Thoracic aorta (tissue), 2 donors: ENCODE measurements at regions not wholly inside any gene's neighbourhood (a gene's known extent, or its start where the extent isn't known, plus 50 kb on each side); places are given as distances from the start of the nearest gene placed in this dataset.
A peak's percentile ranks its signal among the peaks of the same experiment; 100 is the strongest.

Experiments used
- ATAC-seq: fragments of 150-250 bp; one replicate; pipeline ENCODE4 v1.8.0; 2017; ENCODE audit warnings: low read depth; ENCODE audit not compliant: insufficient number of reproducible peaks, low FRiP score
- DNase-seq: peaks from one replicate; pipeline ENCODE4 v3.0.0-alpha.2; 2020; ENCODE audit warnings: low spot score
- H3K27ac ChIP-seq, 2 donors: fragments of 200-600 bp; sonication (generic); 1 replicate in 1 of 2; 2 replicates in 1 of 2; pipeline ENCODE4 v1.5.1; 2016; ENCODE audit warnings: mild to moderate bottlenecking in 2 of 2, moderate library complexity in 2 of 2
- H3K27me3 ChIP-seq: fragments of 200-600 bp; sonication (generic); replicated peaks from 2 replicates; pipeline ENCODE4 v1.6.0; 2016; ENCODE audit warnings: mild to moderate bottlenecking; ENCODE audit not compliant: insufficient read depth
- H3K36me3 ChIP-seq: fragments of 200-600 bp; sonication (generic); one replicate; pipeline ENCODE4 v1.5.1; 2016
- H3K4me1 ChIP-seq, 2 donors: fragments of 200-600 bp; sonication (generic); 1 replicate in 1 of 2; 2 replicates in 1 of 2; pipeline versions ENCODE4 v1.5.1 to v1.6.0; 2016; ENCODE audit warnings: low read depth in 2 of 2, mild to moderate bottlenecking in 1 of 2; ENCODE audit not compliant: control insufficient read depth in 1 of 2
- H3K4me3 ChIP-seq: fragments of 200-600 bp; sonication (generic); 2 replicates; pipeline ENCODE4 v1.5.1; 2016; ENCODE audit warnings: mild to moderate bottlenecking
- H3K9me3 ChIP-seq: fragments of 200-600 bp; sonication (generic); 2 replicates; pipeline ENCODE4 v1.5.1; 2016
- TF ChIP-seq, protein P1 (sequence below): fragments of 200-600 bp; sonication (generic); IDR thresholded peaks from one replicate; pipeline ENCODE4 v1.5.1; 2019; ENCODE audit warnings: antibody characterized with exemption

DNA sequence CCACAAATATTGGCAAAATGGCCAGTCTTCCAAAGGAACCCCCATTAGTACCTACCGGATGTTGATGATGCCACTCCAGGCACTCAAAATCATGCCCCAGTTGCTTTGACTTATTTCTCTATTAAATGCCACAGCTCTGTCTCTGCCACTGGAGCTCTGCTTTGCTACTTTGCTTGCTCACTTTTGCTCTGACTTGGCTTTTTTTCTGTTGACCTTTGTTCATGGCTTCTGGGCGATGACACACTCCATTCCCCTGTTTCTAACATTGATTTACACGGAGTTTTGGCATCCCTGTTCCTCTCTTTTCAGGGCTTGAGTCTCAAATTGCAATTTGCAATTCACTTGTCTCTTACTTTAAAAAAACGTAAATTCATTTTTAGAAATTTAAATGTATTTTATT, 217.1 kb upstream of the SPRY2 start:
- no peaks in the 10 kb centered on the region for H3K27me3 ChIP-seq
- TF ChIP-seq, protein P1, sequence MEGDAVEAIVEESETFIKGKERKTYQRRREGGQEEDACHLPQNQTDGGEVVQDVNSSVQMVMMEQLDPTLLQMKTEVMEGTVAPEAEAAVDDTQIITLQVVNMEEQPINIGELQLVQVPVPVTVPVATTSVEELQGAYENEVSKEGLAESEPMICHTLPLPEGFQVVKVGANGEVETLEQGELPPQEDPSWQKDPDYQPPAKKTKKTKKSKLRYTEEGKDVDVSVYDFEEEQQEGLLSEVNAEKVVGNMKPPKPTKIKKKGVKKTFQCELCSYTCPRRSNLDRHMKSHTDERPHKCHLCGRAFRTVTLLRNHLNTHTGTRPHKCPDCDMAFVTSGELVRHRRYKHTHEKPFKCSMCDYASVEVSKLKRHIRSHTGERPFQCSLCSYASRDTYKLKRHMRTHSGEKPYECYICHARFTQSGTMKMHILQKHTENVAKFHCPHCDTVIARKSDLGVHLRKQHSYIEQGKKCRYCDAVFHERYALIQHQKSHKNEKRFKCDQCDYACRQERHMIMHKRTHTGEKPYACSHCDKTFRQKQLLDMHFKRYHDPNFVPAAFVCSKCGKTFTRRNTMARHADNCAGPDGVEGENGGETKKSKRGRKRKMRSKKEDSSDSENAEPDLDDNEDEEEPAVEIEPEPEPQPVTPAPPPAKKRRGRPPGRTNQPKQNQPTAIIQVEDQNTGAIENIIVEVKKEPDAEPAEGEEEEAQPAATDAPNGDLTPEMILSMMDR, result no peak
- no peak overlapping the region for H3K4me3 ChIP-seq
- H3K9me3 ChIP-seq, result no peaks in the 10 kb centered on the region
- no peaks in the 10 kb centered on the region for H3K36me3 ChIP-seq
- ATAC-seq, result no peak
- DNase-seq, result no peak
- peaks cover 0 to 3% of the 10 kb centered on the region in 2 donors for H3K4me1 ChIP-seq
- H3K27ac ChIP-seq, result no peak overlapping the region

DNA sequence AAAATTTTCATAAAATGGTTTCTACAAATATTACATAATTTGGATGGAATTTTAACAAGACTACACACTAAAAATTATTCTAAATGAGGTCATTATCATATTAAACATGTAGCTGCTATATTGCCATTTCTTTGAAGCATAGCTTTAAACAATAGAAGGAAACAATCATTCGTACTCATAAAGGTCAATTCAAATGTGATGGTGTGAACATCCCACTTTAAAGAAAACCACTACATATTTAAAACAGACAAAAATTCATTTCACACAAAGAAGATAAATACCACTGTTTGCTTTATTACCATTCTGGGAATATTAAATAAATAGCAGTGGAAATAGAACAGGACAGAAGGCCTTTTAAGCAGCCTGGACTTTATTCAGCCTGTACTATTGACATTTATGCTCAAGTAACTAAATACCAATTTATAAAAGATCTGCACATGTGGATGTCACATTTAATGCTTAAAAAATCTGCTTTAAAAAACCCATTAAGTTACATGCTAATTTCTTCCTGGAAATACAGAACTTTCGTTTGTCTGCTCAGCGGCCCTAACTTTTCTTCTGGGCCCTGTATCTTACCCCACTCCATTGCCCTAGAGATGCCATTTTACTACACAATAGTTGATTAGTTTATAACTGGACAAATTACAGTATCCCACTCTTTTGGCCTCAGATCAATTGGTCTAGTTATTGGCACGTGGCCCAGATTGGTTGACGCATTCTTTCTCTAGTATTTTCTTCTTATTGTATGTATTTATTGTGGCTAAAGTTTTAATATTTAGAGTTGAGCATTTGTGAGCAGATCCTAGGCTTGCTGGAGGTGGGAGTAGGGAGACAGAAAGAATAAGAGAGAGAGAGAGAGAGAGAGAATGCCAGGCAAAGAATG, 215.1 kb upstream of the SPRY2 start:
- no peaks in the 10 kb centered on the region for H3K27me3 ChIP-seq
- ATAC-seq, result no peak
- H3K4me3 ChIP-seq, result no peak overlapping the region
- H3K36me3 ChIP-seq, result no peaks in the 10 kb centered on the region
- no peak overlapping the region for H3K27ac ChIP-seq
- H3K4me1 ChIP-seq, result peaks cover 11 to 12% of the 10 kb centered on the region in 2 donors
- TF ChIP-seq, protein P1, result no peak
- DNase-seq, result no peak
- no peaks in the 10 kb centered on the region for H3K9me3 ChIP-seq

DNA sequence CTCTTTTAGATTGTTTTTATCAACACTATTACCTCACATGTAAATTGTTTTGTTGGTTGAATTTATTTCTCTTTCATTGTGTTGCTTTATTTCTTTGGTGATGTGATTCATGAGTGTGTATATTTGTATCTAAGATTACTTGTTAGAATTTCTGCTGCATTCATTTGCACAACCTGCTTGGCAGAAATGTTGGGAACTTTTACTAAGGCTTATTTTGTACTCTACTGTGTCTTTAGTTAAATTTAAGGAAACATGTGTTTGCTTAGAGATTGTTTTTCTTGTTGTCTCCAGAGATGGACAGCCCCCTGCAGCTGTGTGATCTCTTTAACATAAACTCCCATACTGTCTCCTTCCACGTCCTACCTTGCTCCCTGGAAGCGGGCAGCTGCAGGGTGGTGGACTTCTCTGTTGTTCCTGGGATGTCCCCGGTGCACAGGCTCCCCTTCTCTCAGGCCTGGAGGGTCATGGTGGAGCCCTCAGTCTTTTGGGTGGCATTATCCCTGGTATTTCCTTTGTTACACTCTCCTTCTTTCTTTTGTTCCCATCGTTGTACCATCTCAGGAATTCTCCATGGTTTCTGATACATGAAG, 212.0 kb upstream of the SPRY2 start:
- no peaks in the 10 kb centered on the region for H3K27me3 ChIP-seq
- TF ChIP-seq, protein P1, result no peak
- no peaks in the 10 kb centered on the region for H3K36me3 ChIP-seq
- H3K4me1 ChIP-seq, result peaks cover 16 to 18% of the 10 kb centered on the region in 2 donors
- no peak overlapping the region for H3K27ac ChIP-seq
- no peak for DNase-seq
- no peak for ATAC-seq
- no peak overlapping the region for H3K4me3 ChIP-seq
- no peaks in the 10 kb centered on the region for H3K9me3 ChIP-seq

DNA sequence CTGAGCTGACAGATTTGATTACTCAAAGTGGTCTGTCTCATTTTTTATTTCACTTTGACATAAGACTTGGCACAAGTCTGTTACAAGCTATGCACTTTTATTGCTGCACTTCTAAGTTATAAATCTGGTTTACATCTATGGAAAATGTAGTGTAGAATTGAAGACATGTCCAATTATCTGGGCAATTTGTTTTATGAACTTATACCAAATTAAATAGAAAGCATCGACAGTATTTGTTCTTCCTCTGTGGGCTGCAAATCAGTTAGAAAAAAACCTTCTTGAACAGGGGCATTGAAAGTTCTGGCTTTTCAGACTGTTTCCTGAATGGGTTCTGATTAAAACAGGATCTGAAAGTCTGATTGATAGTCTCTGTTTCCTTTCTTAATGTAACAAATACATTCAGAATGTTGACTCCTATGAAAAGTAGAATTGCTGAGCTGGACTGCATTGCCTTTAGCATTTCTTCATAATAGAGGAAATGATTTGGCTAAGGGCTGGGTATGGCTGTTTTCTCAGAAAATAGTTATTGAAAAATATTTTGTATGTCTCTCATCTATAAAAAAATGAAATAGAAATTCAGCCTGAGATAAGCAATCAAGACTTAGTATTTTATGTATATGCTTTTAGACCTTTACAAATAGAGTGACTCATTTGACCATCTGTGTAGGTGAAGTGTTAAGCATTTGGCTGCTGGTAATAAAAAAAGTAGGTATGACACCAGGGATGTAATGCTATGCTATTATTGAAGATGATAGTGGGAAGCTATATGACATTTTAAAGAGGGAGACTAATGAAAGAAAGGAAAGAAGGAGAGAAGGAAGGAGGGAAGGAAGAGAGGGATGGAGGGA, 210.9 kb upstream of the SPRY2 start:
- no peaks in the 10 kb centered on the region for H3K9me3 ChIP-seq
- no peaks in the 10 kb centered on the region for H3K36me3 ChIP-seq
- DNase-seq (no peak), ATAC-seq (no peak)
- H3K27ac ChIP-seq, result no peak overlapping the region
- peaks cover 16 to 18% of the 10 kb centered on the region in 2 donors for H3K4me1 ChIP-seq
- TF ChIP-seq, protein P1, result no peak
- no peaks in the 10 kb centered on the region for H3K27me3 ChIP-seq
- peak overlapping the region; percentile 2 for H3K4me3 ChIP-seq

DNA sequence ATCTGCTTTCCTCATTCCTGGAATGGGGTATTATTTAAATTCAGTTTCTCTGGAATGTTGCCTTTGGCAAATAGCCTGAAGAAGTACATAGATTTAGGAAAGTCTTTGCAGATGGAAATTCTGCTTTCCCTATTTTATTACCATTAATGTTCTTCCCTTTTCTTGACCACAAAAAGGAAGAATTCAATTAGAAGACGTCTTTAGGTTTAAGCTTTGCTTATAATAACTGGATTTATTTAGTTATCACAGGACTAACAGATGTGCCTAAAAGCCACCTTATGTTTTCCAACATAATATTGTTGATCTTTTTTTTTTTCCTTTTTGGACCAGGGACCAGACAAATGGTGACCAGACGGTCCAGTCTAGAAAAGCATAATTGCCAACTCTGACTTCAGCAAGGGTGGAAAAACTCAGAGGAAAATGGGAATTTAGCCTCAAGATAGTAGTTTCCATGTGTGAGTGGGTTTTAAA, 210.1 kb upstream of the SPRY2 start:
- DNase-seq (no peak), ATAC-seq (no peak)
- TF ChIP-seq, protein P1, result no peak
- Histone ChIP-seq H3K27me3 (no peaks in the 10 kb centered on the region), H3K27ac (no peak overlapping the region), H3K36me3 (no peaks in the 10 kb centered on the region), H3K4me1 (peaks cover 16 to 18% of the 10 kb centered on the region in 2 donors), H3K4me3 (no peak overlapping the region), H3K9me3 (no peaks in the 10 kb centered on the region)
